Cardiac fibroblast (primary cell): ENCODE measurements at regions not wholly inside any gene's neighbourhood (a gene's known extent, or its start where the extent isn't known, plus 50 kb on each side); places are given as distances from the start of the nearest gene placed in this dataset.
"Not testable (repeated sequence)": the region's sequence is repeated elsewhere in the genome, so short reads cannot be mapped to it uniquely, and the experiment has no call there.

Experiments used
- DNase-seq, 2 donors: peaks; one replicate each; pipeline versions ENCODE4 v3.0.0 to v3.0.0-alpha.2; 2010; ENCODE audit warnings: low read depth in 2 of 2
- H3K4me3 ChIP-seq, 2 donors: replicated peaks in 1 of 2; 1 replicate in 1 of 2; 2 replicates in 1 of 2; pipeline ENCODE4 v1.5.1; 2011; ENCODE audit warnings: low read depth in 2 of 2, low read length in 2 of 2, mild to moderate bottlenecking in 2 of 2, moderate library complexity in 1 of 2
- TF ChIP-seq, protein P1 (sequence below): IDR thresholded peaks from one replicate; pipeline ENCODE4 v1.5.1; 2011; ENCODE audit warnings: low read depth, mild to moderate bottlenecking, low read length, inconsistent platforms

DNA sequence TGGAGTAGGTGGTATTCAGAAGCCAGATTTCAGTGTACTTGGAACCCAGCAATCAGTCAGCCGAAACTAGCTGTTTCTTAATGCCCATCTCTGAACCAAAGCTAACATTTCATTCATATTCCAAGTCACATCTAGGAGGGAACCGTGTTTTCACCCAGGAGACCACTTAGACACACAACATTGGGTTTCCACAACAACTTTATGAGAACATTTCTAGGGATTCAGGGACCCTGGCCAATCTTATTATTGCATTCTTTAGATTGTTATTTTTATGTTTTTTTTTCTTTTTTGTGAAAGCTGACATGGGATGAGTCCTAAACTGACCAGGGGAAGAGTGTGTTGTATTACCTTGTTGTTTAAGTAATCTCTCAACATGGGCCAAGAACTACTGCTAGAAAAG, 72.5 kb upstream of the KIAA0040 start:
- no peak for DNase-seq
- TF ChIP-seq, protein P1, sequence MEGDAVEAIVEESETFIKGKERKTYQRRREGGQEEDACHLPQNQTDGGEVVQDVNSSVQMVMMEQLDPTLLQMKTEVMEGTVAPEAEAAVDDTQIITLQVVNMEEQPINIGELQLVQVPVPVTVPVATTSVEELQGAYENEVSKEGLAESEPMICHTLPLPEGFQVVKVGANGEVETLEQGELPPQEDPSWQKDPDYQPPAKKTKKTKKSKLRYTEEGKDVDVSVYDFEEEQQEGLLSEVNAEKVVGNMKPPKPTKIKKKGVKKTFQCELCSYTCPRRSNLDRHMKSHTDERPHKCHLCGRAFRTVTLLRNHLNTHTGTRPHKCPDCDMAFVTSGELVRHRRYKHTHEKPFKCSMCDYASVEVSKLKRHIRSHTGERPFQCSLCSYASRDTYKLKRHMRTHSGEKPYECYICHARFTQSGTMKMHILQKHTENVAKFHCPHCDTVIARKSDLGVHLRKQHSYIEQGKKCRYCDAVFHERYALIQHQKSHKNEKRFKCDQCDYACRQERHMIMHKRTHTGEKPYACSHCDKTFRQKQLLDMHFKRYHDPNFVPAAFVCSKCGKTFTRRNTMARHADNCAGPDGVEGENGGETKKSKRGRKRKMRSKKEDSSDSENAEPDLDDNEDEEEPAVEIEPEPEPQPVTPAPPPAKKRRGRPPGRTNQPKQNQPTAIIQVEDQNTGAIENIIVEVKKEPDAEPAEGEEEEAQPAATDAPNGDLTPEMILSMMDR, result no peak
- no peak overlapping the region for H3K4me3 ChIP-seq

GRCh38 chr1:175262621-175263020, 70.0 kb upstream of the KIAA0040 start:
- H3K4me3 ChIP-seq, result no peak overlapping the region
- TF ChIP-seq, protein P1, result no peak
- peak; percentile 2 to 13 for DNase-seq

DNA sequence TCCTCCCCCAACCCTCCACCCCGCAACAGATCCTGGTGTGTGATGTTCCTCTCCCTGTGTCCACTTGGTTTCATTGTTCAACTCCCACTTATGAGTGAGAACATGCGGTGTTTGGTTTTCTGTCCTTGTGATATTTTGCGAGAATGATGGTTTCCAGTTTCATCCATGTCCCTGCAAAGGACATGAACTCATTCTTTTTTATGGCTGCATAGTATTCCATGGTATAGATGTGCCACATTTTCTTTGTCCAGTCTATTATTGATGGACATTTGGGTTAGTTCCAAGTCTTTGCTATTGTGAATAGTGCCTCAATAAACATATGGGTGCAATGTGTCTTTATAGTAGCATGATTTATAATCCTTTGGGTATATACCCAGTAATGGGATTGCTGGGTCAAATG, 63.7 kb upstream of the KIAA0040 start:
- H3K4me3 ChIP-seq, DNase-seq: not testable (repeated sequence)

GRCh38 chr1:175254190-175254589, 61.6 kb upstream of the KIAA0040 start:
- no peak for DNase-seq
- no peak overlapping the region for H3K4me3 ChIP-seq
- TF ChIP-seq, protein P1, result no peak

DNA sequence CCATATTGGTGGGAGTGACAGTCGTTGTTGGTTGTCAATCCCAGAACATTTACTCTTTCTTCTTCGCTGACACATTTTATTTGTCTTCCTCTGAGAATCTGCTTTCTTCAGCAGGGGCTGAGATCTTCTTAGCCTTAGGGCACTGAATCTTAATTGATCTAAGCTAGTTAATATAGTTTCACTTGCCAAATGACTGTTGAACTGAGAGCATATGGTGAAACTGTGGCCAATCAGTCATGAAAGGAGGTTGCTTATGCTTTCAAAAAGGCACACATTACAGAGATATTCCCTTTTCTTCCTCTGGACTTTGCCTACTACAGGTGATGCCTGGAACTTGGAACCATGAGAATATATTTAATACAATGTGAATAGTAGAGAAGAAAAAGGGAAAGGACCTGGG, 60.0 kb upstream of the KIAA0040 start:
- no peak overlapping the region for H3K4me3 ChIP-seq
- no peak for DNase-seq
- TF ChIP-seq, protein P1, result no peak

GRCh38 chr1:175250027-175250426, 57.5 kb upstream of the KIAA0040 start:
- DNase-seq, result no peak
- H3K4me3 ChIP-seq, result no peak overlapping the region
- TF ChIP-seq, protein P1, result no peak

DNA sequence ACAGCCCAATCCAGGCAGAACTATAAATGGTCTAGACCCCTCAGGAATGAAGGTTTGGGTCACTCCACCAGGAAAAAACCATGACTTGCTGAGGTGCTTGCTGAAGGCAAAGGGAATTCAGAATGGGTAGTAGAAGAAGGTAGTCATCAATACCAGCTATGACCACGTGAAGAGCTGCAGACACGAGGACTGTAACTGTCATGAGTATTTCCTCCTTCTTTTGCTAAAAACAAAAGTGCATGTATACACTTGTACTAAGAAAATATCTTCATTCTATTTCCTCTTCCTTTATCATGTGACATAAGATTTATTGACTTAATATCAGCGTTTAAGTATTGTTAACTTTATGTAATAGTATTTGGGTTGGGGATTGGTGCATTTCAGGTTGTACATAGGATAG, 55.5 kb upstream of the KIAA0040 start:
- not testable (repeated sequence) for H3K4me3 ChIP-seq, DNase-seq

DNA sequence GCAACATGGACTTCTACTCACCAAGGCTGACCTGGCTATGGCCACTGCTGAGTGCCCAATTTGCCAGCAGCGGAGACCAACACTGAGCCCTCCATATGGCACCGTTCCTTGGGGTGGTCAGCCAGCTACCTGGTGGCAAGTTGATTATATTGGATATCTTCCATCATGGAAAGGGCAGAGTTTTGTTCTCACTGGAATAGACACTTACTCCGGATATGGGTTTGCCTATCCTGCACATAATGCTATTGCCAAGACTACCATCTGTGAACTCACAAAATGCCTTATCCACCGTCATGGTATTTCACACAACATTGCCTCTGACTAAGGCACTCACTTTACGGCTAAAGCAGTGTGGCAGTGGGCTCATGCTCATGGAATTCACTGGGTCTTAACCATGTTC, 54.5 kb upstream of the KIAA0040 start:
- DNase-seq, result not testable (repeated sequence)

GRCh38 chr1:175245324-175245723, 52.7 kb upstream of the KIAA0040 start:
- TF ChIP-seq, protein P1, result no peak
- no peak for DNase-seq
- H3K4me3 ChIP-seq, result no peak overlapping the region

More for the DNA sequence above, 54.5 kb upstream of the KIAA0040 start:
- not testable (repeated sequence) for H3K4me3 ChIP-seq
